ENCODE measurements at regions not wholly inside any gene's neighbourhood (a gene's known extent, or its start where the extent isn't known, plus 50 kb on each side); places are given as distances from the start of the nearest gene placed in this dataset.

DNA sequence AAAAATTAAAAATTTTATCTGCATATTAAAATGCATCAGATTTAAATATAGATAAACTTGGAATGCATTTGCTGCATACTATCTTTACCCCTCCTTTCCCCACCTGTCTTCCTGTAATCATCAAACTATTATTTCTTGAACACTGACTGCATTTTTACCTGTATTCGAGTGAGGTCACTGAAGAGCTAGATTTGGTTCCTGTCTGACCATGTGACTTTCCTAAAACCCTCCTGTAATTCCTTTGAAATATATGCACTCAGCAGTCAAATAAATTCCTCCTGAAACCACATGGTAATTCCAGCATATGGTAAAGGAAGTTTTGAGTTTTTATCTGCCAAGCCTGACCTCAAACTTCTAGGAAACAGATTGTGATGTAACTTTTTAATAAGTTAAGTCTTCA, 445.6 kb upstream of the FRG2C start:
- no peak for TF ChIP-seq POLR2A (IDR thresholded peaks at IDR 0.05)
- TF ChIP-seq, protein P1, sequence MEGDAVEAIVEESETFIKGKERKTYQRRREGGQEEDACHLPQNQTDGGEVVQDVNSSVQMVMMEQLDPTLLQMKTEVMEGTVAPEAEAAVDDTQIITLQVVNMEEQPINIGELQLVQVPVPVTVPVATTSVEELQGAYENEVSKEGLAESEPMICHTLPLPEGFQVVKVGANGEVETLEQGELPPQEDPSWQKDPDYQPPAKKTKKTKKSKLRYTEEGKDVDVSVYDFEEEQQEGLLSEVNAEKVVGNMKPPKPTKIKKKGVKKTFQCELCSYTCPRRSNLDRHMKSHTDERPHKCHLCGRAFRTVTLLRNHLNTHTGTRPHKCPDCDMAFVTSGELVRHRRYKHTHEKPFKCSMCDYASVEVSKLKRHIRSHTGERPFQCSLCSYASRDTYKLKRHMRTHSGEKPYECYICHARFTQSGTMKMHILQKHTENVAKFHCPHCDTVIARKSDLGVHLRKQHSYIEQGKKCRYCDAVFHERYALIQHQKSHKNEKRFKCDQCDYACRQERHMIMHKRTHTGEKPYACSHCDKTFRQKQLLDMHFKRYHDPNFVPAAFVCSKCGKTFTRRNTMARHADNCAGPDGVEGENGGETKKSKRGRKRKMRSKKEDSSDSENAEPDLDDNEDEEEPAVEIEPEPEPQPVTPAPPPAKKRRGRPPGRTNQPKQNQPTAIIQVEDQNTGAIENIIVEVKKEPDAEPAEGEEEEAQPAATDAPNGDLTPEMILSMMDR (IDR thresholded peaks at IDR 0.05) = no peak

Measured in esophagus squamous epithelium (tissue), 4 donors.